SK-N-SH (cell line): ENCODE measurements at regions not wholly inside any gene's neighbourhood (a gene's known extent, or its start where the extent isn't known, plus 50 kb on each side); places are given as distances from the start of the nearest gene placed in this dataset.

ENCODE experiments used
- CTCF ChIA-PET: fragments of 300-600, 350-600 bp; formaldehyde crosslinking; extraction: SDS; loops from one replicate; lab custom pipeline; 2021; lab: Yijun Ruan, JAX
- POLR2A ChIA-PET: fragments of 350-600 bp; sonication (Branson Sonifier 250); formaldehyde crosslinking; extraction: SDS; loops from one replicate; lab custom pipeline; 2020; ENCODE audit warnings: antibody characterized with exemption, inconsistent platforms; lab: Yijun Ruan, JAX
- DNase-seq: peaks from one replicate; pipeline ENCODE4 v3.0.0; 2012
- H2AFZ ChIP-seq: fragments of 200-600 bp; sonication (generic); 2 replicates; pipeline ENCODE4 v1.8.1; 2016; ENCODE audit warnings: antibody characterized with exemption, mild to moderate bottlenecking, low read depth
- H3F3A ChIP-seq: fragments of 200-600 bp; sonication (generic); replicated peaks from 2 replicates; pipeline ENCODE3; 2016; ENCODE audit warnings: antibody characterized with exemption, mild to moderate bottlenecking; ENCODE audit not compliant: insufficient read depth
- H3K27ac ChIP-seq, 2 experiments: fragments of 200-500 bp in 1 of 2; fragments of 200-600 bp in 1 of 2; sonication (Bioruptor generic) in 1 of 2; sonication (generic), shearing (Covaris generic) in 1 of 2; 2 replicates each; pipeline versions ENCODE4 v1.5.1 to v1.6.1; 2014 to 2016; ENCODE audit warnings: low read depth in 2 of 2, inconsistent platforms in 1 of 2, low read length in 1 of 2, mild to moderate bottlenecking in 1 of 2, mixed read lengths in 1 of 2
- H3K27me3 ChIP-seq: fragments of 200-600 bp; sonication (generic), shearing (Covaris generic); 2 replicates; pipeline ENCODE4 v1.6.1; 2016; ENCODE audit warnings: mixed run types; ENCODE audit not compliant: insufficient read depth
- H3K36me3 ChIP-seq, 2 experiments: fragments of 200-500 bp in 1 of 2; fragments of 200-600 bp in 1 of 2; sonication (Bioruptor generic) in 1 of 2; sonication (generic) in 1 of 2; replicated peaks in 1 of 2; 2 replicates each; pipeline versions ENCODE3 to v1.5.1; 2014 to 2016; ENCODE audit warnings: low read length in 1 of 2, mild to moderate bottlenecking in 1 of 2; ENCODE audit not compliant: insufficient read depth in 2 of 2, control insufficient read depth in 1 of 2
- H3K4me1 ChIP-seq, 2 experiments: fragments of 200-500 bp in 1 of 2; fragments of 200-600 bp in 1 of 2; sonication (Bioruptor generic) in 1 of 2; sonication (generic), shearing (Covaris generic) in 1 of 2; 2 replicates each; pipeline versions ENCODE4 v1.5.1 to v1.6.1; 2014 to 2016; ENCODE audit warnings: low read depth in 1 of 2, low read length in 1 of 2, mixed run types in 1 of 2; ENCODE audit not compliant: insufficient read depth in 2 of 2, control insufficient read depth in 1 of 2
- H3K4me2 ChIP-seq: fragments of 200-600 bp; sonication (generic), shearing (Covaris generic); 2 replicates; pipeline ENCODE4 v1.6.1; 2017; ENCODE audit warnings: mixed run types
- H3K4me3 ChIP-seq, 2 experiments: fragments of 200-500 bp in 1 of 2; fragments of 200-600 bp in 1 of 2; sonication (Bioruptor generic) in 1 of 2; sonication (generic), shearing (Covaris generic) in 1 of 2; 2 replicates each; pipeline versions ENCODE4 v1.5.1 to v1.8.1; 2014 to 2016; ENCODE audit warnings: low read depth in 2 of 2, inconsistent platforms in 1 of 2, low read length in 1 of 2, mild to moderate bottlenecking in 1 of 2, mixed read lengths in 1 of 2, moderate library complexity in 1 of 2
- H3K79me2 ChIP-seq: fragments of 200-600 bp; sonication (generic); 2 replicates; pipeline ENCODE4 v1.8.1; 2017; ENCODE audit warnings: mild to moderate bottlenecking; ENCODE audit not compliant: insufficient read depth
- H3K9ac ChIP-seq: fragments of 200-600 bp; sonication (generic); 2 replicates; pipeline ENCODE4 v1.6.1; 2017; ENCODE audit warnings: mixed run types
- H3K9me2 ChIP-seq: fragments of 200-600 bp; sonication (generic); 2 replicates; pipeline ENCODE4 v1.6.1; 2017; ENCODE audit warnings: mixed run types
- H3K9me3 ChIP-seq: fragments of 200-600 bp; sonication (generic); 2 replicates; pipeline ENCODE4 v1.6.1; 2017; ENCODE audit warnings: mixed run types, mild to moderate bottlenecking, moderate library complexity
- H4K20me1 ChIP-seq: fragments of 200-600 bp; sonication (generic); 2 replicates; pipeline ENCODE4 v1.6.1; 2017; ENCODE audit warnings: mild to moderate bottlenecking, mixed run types; ENCODE audit not compliant: insufficient read depth
- CTCF ChIP-seq: fragments of 200-600 bp; sonication (generic); IDR thresholded peaks from 2 replicates; pipeline ENCODE4 v1.6.1; 2017; ENCODE audit warnings: antibody characterized with exemption, mild to moderate bottlenecking, moderate library complexity
- EP300 ChIP-seq, 2 experiments: IDR thresholded peaks; 2 replicates each; pipeline versions ENCODE4 v1.4.0 to v1.6.1; 2012; ENCODE audit warnings: borderline replicate concordance in 1 of 2, low read depth in 1 of 2, low read length in 1 of 2
- EZH2phosphoT487 ChIP-seq: fragments of 200-600 bp; sonication (generic); IDR thresholded peaks from 2 replicates; pipeline ENCODE4 v1.6.1; 2017; ENCODE audit warnings: low read depth, mixed run types, mild to moderate bottlenecking, antibody characterized with exemption, moderate library complexity, borderline replicate concordance
- FOXJ3 ChIP-seq: sonication (generic); formaldehyde crosslinking; IDR thresholded peaks from 2 replicates; pipeline ENCODE4 v1.5.1; 2020; ENCODE audit warnings: mild to moderate bottlenecking, missing genetic modification reagents
- GABPA ChIP-seq: IDR thresholded peaks from 2 replicates; pipeline ENCODE4 v1.4.0; 2012; ENCODE audit warnings: low read depth, mild to moderate bottlenecking
- GATA2 ChIP-seq: sonication (generic); formaldehyde crosslinking; IDR thresholded peaks from 2 replicates; pipeline ENCODE4 v1.5.0; 2020; ENCODE audit warnings: mild to moderate bottlenecking, missing genetic modification reagents
- IRF3 ChIP-seq: fragments of 150-350 bp; IDR thresholded peaks from 2 replicates; pipeline ENCODE4 v1.6.1; 2016; ENCODE audit warnings: mild to moderate bottlenecking, low read depth, low read length
- MAX ChIP-seq: IDR thresholded peaks from 2 replicates; pipeline ENCODE4 v1.4.0; 2012; ENCODE audit warnings: low read depth
- MEF2A ChIP-seq: IDR thresholded peaks from 2 replicates; pipeline ENCODE4 v1.4.0; 2012; ENCODE audit warnings: low read depth, borderline replicate concordance
- MXI1 ChIP-seq: IDR thresholded peaks from 2 replicates; pipeline ENCODE4 v1.6.1; 2012; ENCODE audit warnings: mild to moderate bottlenecking, low read depth, low read length, improper control_type of control experiment
- POLR2AphosphoS5 ChIP-seq: IDR thresholded peaks from 2 replicates; pipeline ENCODE4 v1.6.1; 2012; ENCODE audit warnings: low read depth, low read length
- RAD21 ChIP-seq: IDR thresholded peaks from 2 replicates; pipeline ENCODE4 v1.6.1; 2012; ENCODE audit warnings: mild to moderate bottlenecking, low read length
- RCOR1 ChIP-seq: fragments of 150-350 bp; IDR thresholded peaks from 2 replicates; pipeline ENCODE4 v1.6.1; 2017; ENCODE audit warnings: antibody characterized with exemption, low read length
- RFX5 ChIP-seq: IDR thresholded peaks from 2 replicates; pipeline ENCODE4 v1.6.1; 2012; ENCODE audit warnings: mild to moderate bottlenecking, improper control_type of control experiment, low read length
- RXRA ChIP-seq: IDR thresholded peaks from 2 replicates; pipeline ENCODE4 v1.4.0; 2012; ENCODE audit warnings: low read depth, mild to moderate bottlenecking, borderline replicate concordance
- SMC3 ChIP-seq: IDR thresholded peaks from 2 replicates; pipeline ENCODE4 v1.6.1; 2012; ENCODE audit warnings: low read depth, low read length, improper control_type of control experiment
- TAF1 ChIP-seq: IDR thresholded peaks from 2 replicates; pipeline ENCODE4 v1.6.1; 2012; ENCODE audit warnings: low read depth, mild to moderate bottlenecking, low read length, moderate library complexity, borderline replicate concordance
- TEAD4 ChIP-seq: IDR thresholded peaks from 2 replicates; pipeline ENCODE4 v1.4.0; 2012; ENCODE audit warnings: mild to moderate bottlenecking, borderline replicate concordance; ENCODE audit not compliant: insufficient read depth
- YY1 ChIP-seq: IDR thresholded peaks from 2 replicates; pipeline ENCODE4 v1.4.0; 2012; ENCODE audit warnings: low read depth, mild to moderate bottlenecking
- WGBS: methylation state at CpG from one replicate; pipeline ENCODE4 v1.1.6; 2017; ENCODE audit warnings: low lambda C conversion rate; 5-methylcytosine and 5-hydroxymethylcytosine counted together
- TF ChIP-seq, protein P1 (sequence below): IDR thresholded peaks from 2 replicates; pipeline ENCODE4 v1.4.0; 2012; ENCODE audit warnings: low read depth, borderline replicate concordance
- TF ChIP-seq, protein P2 (sequence below): fragments of 150-350 bp; IDR thresholded peaks from 2 replicates; pipeline ENCODE4 v1.6.1; 2017; ENCODE audit warnings: antibody characterized with exemption, low read length, low read depth, borderline replicate concordance

GRCh38 chr17:59466946-59467801 lies 98.2 kb upstream of the DHX40 start (continued):
- no peak for TF ChIP-seq MXI1
- no peak for TF ChIP-seq RXRA
- no peak for TF ChIP-seq YY1
- no peak for TF ChIP-seq EP300 (IDR thresholded peaks at IDR 0.05; ENCODE audit: borderline replicate concordance in 1 of 2, low read depth in 1 of 2, low read length in 1 of 2)
- TF ChIP-seq, protein P1, sequence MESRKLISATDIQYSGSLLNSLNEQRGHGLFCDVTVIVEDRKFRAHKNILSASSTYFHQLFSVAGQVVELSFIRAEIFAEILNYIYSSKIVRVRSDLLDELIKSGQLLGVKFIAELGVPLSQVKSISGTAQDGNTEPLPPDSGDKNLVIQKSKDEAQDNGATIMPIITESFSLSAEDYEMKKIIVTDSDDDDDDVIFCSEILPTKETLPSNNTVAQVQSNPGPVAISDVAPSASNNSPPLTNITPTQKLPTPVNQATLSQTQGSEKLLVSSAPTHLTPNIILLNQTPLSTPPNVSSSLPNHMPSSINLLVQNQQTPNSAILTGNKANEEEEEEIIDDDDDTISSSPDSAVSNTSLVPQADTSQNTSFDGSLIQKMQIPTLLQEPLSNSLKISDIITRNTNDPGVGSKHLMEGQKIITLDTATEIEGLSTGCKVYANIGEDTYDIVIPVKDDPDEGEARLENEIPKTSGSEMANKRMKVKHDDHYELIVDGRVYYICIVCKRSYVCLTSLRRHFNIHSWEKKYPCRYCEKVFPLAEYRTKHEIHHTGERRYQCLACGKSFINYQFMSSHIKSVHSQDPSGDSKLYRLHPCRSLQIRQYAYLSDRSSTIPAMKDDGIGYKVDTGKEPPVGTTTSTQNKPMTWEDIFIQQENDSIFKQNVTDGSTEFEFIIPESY, result no peak
- no peak for TF ChIP-seq GABPA
- TF ChIP-seq SMC3, result no peak
- TF ChIP-seq, protein P2, sequence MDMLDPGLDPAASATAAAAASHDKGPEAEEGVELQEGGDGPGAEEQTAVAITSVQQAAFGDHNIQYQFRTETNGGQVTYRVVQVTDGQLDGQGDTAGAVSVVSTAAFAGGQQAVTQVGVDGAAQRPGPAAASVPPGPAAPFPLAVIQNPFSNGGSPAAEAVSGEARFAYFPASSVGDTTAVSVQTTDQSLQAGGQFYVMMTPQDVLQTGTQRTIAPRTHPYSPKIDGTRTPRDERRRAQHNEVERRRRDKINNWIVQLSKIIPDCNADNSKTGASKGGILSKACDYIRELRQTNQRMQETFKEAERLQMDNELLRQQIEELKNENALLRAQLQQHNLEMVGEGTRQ, result no peak

DNA sequence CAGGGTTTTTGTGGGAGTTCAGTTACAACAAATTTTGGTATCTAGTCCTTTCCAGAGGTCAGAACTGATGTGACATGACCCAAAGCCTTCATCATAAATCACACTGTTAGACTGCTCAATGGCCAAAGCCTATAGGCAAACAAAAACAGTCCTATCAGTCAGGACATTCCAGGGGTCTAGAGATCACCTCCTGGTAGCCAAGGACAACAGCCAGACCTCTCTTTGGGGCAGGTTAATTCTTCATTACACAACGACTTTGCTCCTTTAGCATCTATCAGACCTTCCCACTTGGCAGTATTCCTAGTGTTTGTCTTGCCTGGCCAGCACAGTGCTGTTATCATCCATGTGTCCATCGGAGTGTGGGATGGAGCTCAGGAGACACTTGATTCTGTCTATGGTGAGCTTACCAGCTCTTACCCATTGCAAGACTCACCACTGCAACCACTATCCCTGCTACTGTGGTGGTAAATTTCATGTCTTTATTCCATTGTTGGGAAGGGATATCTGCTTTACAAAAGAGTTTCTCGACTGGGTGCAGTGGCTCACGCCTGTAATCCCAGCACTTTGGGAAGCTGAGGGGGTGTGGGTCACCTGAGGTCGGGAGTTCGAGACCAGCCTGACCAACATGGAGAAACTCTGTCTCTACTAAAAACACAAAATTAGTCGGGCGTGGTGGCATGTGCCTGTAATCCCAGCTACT lies 95.5 kb upstream of the DHX40 start:
- no peaks in the 10 kb centered on the region for H4K20me1 ChIP-seq
- H3K9ac ChIP-seq, result no peak overlapping the region
- no peaks in the 10 kb centered on the region for H3K4me1 ChIP-seq
- DNase-seq, result no peak
- H3K4me3 ChIP-seq, result no peak overlapping the region
- no peaks in the 10 kb centered on the region for H3K36me3 ChIP-seq
- WGBS, result 70% methylated on average over 8 of the region's 8 CpGs
- H2AFZ ChIP-seq, result no peak overlapping the region
- ChIA-PET POLR2A (no interaction called here), CTCF (interaction anchor here (1.6 kb wide), 1 partner anchor 140 kb away, joined by 7 read pairs; no protein-coding TSS in a partner anchor)
- no peaks in the 10 kb centered on the region for H3F3A ChIP-seq
- no peaks in the 10 kb centered on the region for H3K79me2 ChIP-seq
- H3K27me3 ChIP-seq, result no peaks in the 10 kb centered on the region
- H3K9me3 ChIP-seq, result no peaks in the 10 kb centered on the region
- no peaks in the 10 kb centered on the region for H3K9me2 ChIP-seq
- H3K27ac ChIP-seq, result no peak overlapping the region
- H3K4me2 ChIP-seq, result no peak overlapping the region
- no peak for TF ChIP-seq CTCF
- TF ChIP-seq RCOR1, result no peak
- TF ChIP-seq FOXJ3 (CRISPR knock-in tag), result no peak
- no peak for TF ChIP-seq MAX
- no peak for TF ChIP-seq TAF1
- no peak for TF ChIP-seq TEAD4
- TF ChIP-seq POLR2AphosphoS5, result no peak
- no peak for TF ChIP-seq GATA2 (CRISPR knock-in tag)
- no peak for TF ChIP-seq RAD21
- no peak for TF ChIP-seq EZH2phosphoT487
- TF ChIP-seq RFX5, result no peak
- TF ChIP-seq YY1, result no peak
- no peak for TF ChIP-seq MEF2A
- TF ChIP-seq IRF3, result no peak
